IMR-90 (cell line): ENCODE measurements at regions not wholly inside any gene's neighbourhood (a gene's known extent, or its start where the extent isn't known, plus 50 kb on each side); places are given as distances from the start of the nearest gene placed in this dataset.

ENCODE experiments used
- BHLHE40 ChIP-seq: fragments of 150-350 bp; IDR thresholded peaks from 2 replicates; pipeline ENCODE4 v1.6.1; 2016; ENCODE audit warnings: mild to moderate bottlenecking, low read depth, low read length
- CHD1 ChIP-seq: IDR thresholded peaks from 2 replicates; pipeline ENCODE4 v1.6.1; 2012; ENCODE audit warnings: low read depth, low read length, improper control_type of control experiment
- CTCF ChIP-seq: conservative IDR thresholded peaks from 2 replicates; pipeline ENCODE4 v1.5.1; 2012; ENCODE audit warnings: mild to moderate bottlenecking, low read depth, low read length, improper control_type of control experiment
- MAZ ChIP-seq: IDR thresholded peaks from 2 replicates; pipeline ENCODE4 v1.6.1; 2012; ENCODE audit warnings: low read depth, mild to moderate bottlenecking, low read length, improper control_type of control experiment, moderate library complexity, borderline replicate concordance
- MXI1 ChIP-seq: IDR thresholded peaks from 2 replicates; pipeline ENCODE4 v1.6.1; 2012; ENCODE audit warnings: low read depth, mild to moderate bottlenecking, low read length, moderate library complexity, borderline replicate concordance
- POLR2A ChIP-seq: IDR thresholded peaks from 2 replicates; pipeline ENCODE4 v1.6.1; 2012; ENCODE audit warnings: mild to moderate bottlenecking, low read depth, low read length
- RFX5 ChIP-seq: IDR thresholded peaks from 2 replicates; pipeline ENCODE4 v1.8.0; 2012; ENCODE audit warnings: low read depth, mild to moderate bottlenecking, low read length, moderate library complexity
- SMC3 ChIP-seq: fragments of 150-350 bp; IDR thresholded peaks from 2 replicates; pipeline ENCODE4 v1.6.1; 2016; ENCODE audit warnings: low read depth, mild to moderate bottlenecking, antibody characterized with exemption, low read length, moderate library complexity
- USF2 ChIP-seq: fragments of 150-350 bp; IDR thresholded peaks from 2 replicates; pipeline ENCODE4 v1.6.1; 2017; ENCODE audit warnings: mild to moderate bottlenecking, antibody characterized with exemption, low read length, low read depth

GRCh38 chr14:38090506-38090905 is 117.2 kb upstream of the SSTR1 start:
- TF ChIP-seq POLR2A (no peak), CTCF (no peak), RFX5 (no peak), SMC3 (no peak), MAZ (no peak), MXI1 (no peak), USF2 (no peak), BHLHE40 (no peak), CHD1 (no peak)
